IMR-90 (cell line): ENCODE measurements at regions not wholly inside any gene's neighbourhood (a gene's known extent, or its start where the extent isn't known, plus 50 kb on each side); places are given as distances from the start of the nearest gene placed in this dataset.

Source experiments
- ATAC-seq: fragments of 200-7000 bp; cut with Tn5 transposase; 2 replicates; pipeline ENCODE4 v1.9.1; 2020; ENCODE audit warnings: low read depth, mild to moderate bottlenecking, moderate library complexity
- BruUV-seq: library from RNA; stranded (reverse); fragments of 400-500 nt; replicated peaks from 2 replicates; lab custom pipeline; 2021; lab: Mats Ljungman, UMichigan
- CTCF ChIA-PET: fragments of 300-600 bp; formaldehyde crosslinking; extraction: SDS; loops from one replicate; lab custom pipeline; 2021; ENCODE audit warnings: antibody characterized with exemption; lab: Yijun Ruan, JAX
- POLR2A ChIA-PET: fragments of 300-600 bp; sonication (Branson Sonifier 250); formaldehyde crosslinking; loops from one replicate; lab custom pipeline; 2022; ENCODE audit warnings: antibody characterized with exemption; ENCODE audit not compliant: unreplicated experiment; lab: Charles Lee
- DNase-seq: peaks from one replicate; pipeline ENCODE4 v3.0.0; 2013
- H2AFZ ChIP-seq: replicated peaks from 2 replicates; pipeline ENCODE3; 2013; ENCODE audit warnings: low read length, mild to moderate bottlenecking; ENCODE audit not compliant: poor library complexity
- H2AK5ac ChIP-seq: 2 replicates; pipeline ENCODE4 v1.6.1; 2013; ENCODE audit warnings: low read depth, low read length, inconsistent platforms
- H2AK9ac ChIP-seq: replicated peaks from 2 replicates; pipeline ENCODE3; 2013; ENCODE audit warnings: mild to moderate bottlenecking, low read depth, low read length, moderate library complexity; ENCODE audit not compliant: poor library complexity
- H2BK120ac ChIP-seq: 2 replicates; pipeline ENCODE4 v1.6.1; 2013; ENCODE audit warnings: low read depth, low read length, inconsistent platforms
- H2BK15ac ChIP-seq: 3 replicates; pipeline ENCODE4 v1.6.1; 2013; ENCODE audit warnings: low read depth, low read length, inconsistent platforms
- H2BK20ac ChIP-seq: 2 replicates; pipeline ENCODE4 v1.6.1; 2013; ENCODE audit warnings: low read depth, mild to moderate bottlenecking, inconsistent platforms, low read length, moderate library complexity
- H2BK5ac ChIP-seq: 2 replicates; pipeline ENCODE4 v1.6.1; 2013; ENCODE audit warnings: mild to moderate bottlenecking, low read depth, low read length, inconsistent platforms; ENCODE audit not compliant: poor library complexity, severe bottlenecking
- H3K14ac ChIP-seq: replicated peaks from 2 replicates; pipeline ENCODE4 v1.6.1; 2013; ENCODE audit warnings: low read depth, low read length, inconsistent platforms
- H3K18ac ChIP-seq: 2 replicates; pipeline ENCODE4 v1.6.1; 2013; ENCODE audit warnings: low read depth, low read length, control low read depth
- H3K23ac ChIP-seq: 2 replicates; pipeline ENCODE4 v1.6.1; 2013; ENCODE audit warnings: low read depth, low read length, inconsistent platforms
- H3K27ac ChIP-seq: 2 replicates; pipeline ENCODE4 v1.5.1; 2013; ENCODE audit warnings: mild to moderate bottlenecking, control low read depth, low read length; ENCODE audit not compliant: insufficient read depth
- H3K27me3 ChIP-seq: 2 replicates; pipeline ENCODE4 v1.6.1; 2013; ENCODE audit warnings: low read length; ENCODE audit not compliant: control insufficient read depth, insufficient read depth
- H3K36me3 ChIP-seq: 2 replicates; pipeline ENCODE4 v1.6.1; 2013; ENCODE audit warnings: low read length, mixed read lengths; ENCODE audit not compliant: control insufficient read depth, insufficient read depth
- H3K4ac ChIP-seq: 2 replicates; pipeline ENCODE4 v1.6.1; 2013; ENCODE audit warnings: low read depth, low read length, inconsistent platforms
- H3K4me1 ChIP-seq: 2 replicates; pipeline ENCODE4 v1.6.1; 2013; ENCODE audit warnings: low read length, mixed read lengths; ENCODE audit not compliant: control insufficient read depth, insufficient read depth
- H3K4me2 ChIP-seq: 2 replicates; pipeline ENCODE4 v1.6.1; 2013; ENCODE audit warnings: low read depth, mild to moderate bottlenecking, control low read depth, low read length, moderate library complexity
- H3K4me3 ChIP-seq: 2 replicates; pipeline ENCODE4 v1.5.1; 2013; ENCODE audit warnings: low read depth, mild to moderate bottlenecking, control low read depth, low read length, moderate library complexity; ENCODE audit not compliant: insufficient read depth
- H3K56ac ChIP-seq: 2 replicates; pipeline ENCODE4 v1.6.1; 2013; ENCODE audit warnings: low read length, inconsistent platforms; ENCODE audit not compliant: insufficient read depth; ENCODE audit errors: extremely low read depth
- H3K79me1 ChIP-seq, 2 experiments: 2 replicates each; pipeline ENCODE4 v1.6.1; 2013; ENCODE audit warnings: low read length in 2 of 2, inconsistent platforms in 1 of 2, low read depth in 1 of 2
- H3K9ac ChIP-seq: 2 replicates; pipeline ENCODE4 v1.6.1; 2013; ENCODE audit warnings: low read depth, low read length, control low read depth
- H3K9me1 ChIP-seq: 2 replicates; pipeline ENCODE4 v1.6.1; 2013; ENCODE audit warnings: low read length, inconsistent platforms; ENCODE audit not compliant: insufficient read depth
- H3K9me3 ChIP-seq: 2 replicates; pipeline ENCODE4 v1.6.1; 2013; ENCODE audit warnings: low read length; ENCODE audit not compliant: control insufficient read depth, insufficient read depth
- H4K20me1 ChIP-seq: 2 replicates; pipeline ENCODE4 v1.6.1; 2013; ENCODE audit warnings: low read length, inconsistent platforms; ENCODE audit not compliant: insufficient read depth
- H4K5ac ChIP-seq: 2 replicates; pipeline ENCODE4 v1.6.1; 2013; ENCODE audit warnings: mild to moderate bottlenecking, low read depth, low read length, control low read depth
- H4K8ac ChIP-seq, 2 experiments: 2 replicates each; pipeline ENCODE4 v1.6.1; 2013; ENCODE audit warnings: low read depth in 2 of 2, low read length in 2 of 2, control low read depth in 1 of 2, inconsistent platforms in 1 of 2
- H4K91ac ChIP-seq: 2 replicates; pipeline ENCODE4 v1.6.1; 2013; ENCODE audit warnings: low read depth, low read length, inconsistent platforms; ENCODE audit not compliant: insufficient read depth
- RCOR1 ChIP-seq: IDR thresholded peaks from 2 replicates; pipeline ENCODE4 v1.6.1; 2012; ENCODE audit warnings: mild to moderate bottlenecking, low read length, improper control_type of control experiment; ENCODE audit not compliant: insufficient replicate concordance
- WGBS, 2 experiments: methylation state at CpG; one replicate each; pipeline versions ENCODE4 v1.1.5 to v1.1.7; 2013; ENCODE audit warnings: missing lambda C conversion rate in 2 of 2; ENCODE audit not compliant: insufficient read length in 1 of 2; ENCODE audit errors: extremely low coverage in 2 of 2; 5-methylcytosine and 5-hydroxymethylcytosine counted together
- dilution Hi-C: fragments of 300-500 bp; cut with HindIII; formaldehyde crosslinking; loops from one replicate; pipeline ENCODE4 v1.14.3; 2018; ENCODE audit warnings: low sequenced_read_pairs; ENCODE audit not compliant: unreplicated experiment
- in situ Hi-C: fragments of 300-500 bp; cut with MboI; formaldehyde crosslinking; loops from 3 replicates; pipeline ENCODE4 v1.14.3; 2019; ENCODE audit warnings: low sequenced_read_pairs, inconsistent platforms, mixed read lengths
- intact Hi-C: fragments of 100-400 bp; cut with micrococcal nuclease; formaldehyde crosslinking; loops from 2 replicates; pipeline ENCODE4 v1.10.0; 2022

GRCh38 chr22:22748756-22749155, 104.3 kb downstream of the GGTLC2 start:
- dilution Hi-C loops (no loop called here), intact Hi-C loops (loop anchor here (5.0 to 10.0 kb wide), 3 partner anchors 36 to 286 kb away; no protein-coding TSS in a partner anchor), in situ Hi-C loops (no loop called here)
- Histone ChIP-seq H3K36me3 (no peaks in the 10 kb centered on the region), H2AK9ac (no peak overlapping the region), H3K14ac (no peak overlapping the region), H4K20me1 (no peaks in the 10 kb centered on the region), H3K9me1 (no peaks in the 10 kb centered on the region; the same call in 1 of the 2 replicates), H3K56ac (no peak overlapping the region), H4K91ac (no peak overlapping the region), H2BK5ac (no peak overlapping the region), H3K18ac (no peak overlapping the region), H3K4me2 (no peak overlapping the region), H3K4ac (no peak overlapping the region), H3K79me1 (no peaks in the 10 kb centered on the region), H3K23ac (no peak overlapping the region), H3K9me3 (no peaks in the 10 kb centered on the region), H3K4me1 (no peaks in the 10 kb centered on the region), H2BK15ac (no peak overlapping the region), H3K4me3 (no peak overlapping the region), H3K9ac (no peak overlapping the region), H2BK120ac (no peak overlapping the region), H3K27ac (no peak overlapping the region), H2AK5ac (no peak overlapping the region), H4K8ac (no peak overlapping the region), H2BK20ac (no peak overlapping the region), H2AFZ (no peak overlapping the region), H3K27me3 (peaks cover 7% of the 10 kb centered on the region; the same call in 1 of the 2 replicates), H4K5ac (no peak overlapping the region)
- TF ChIP-seq RCOR1, result no peak
- DNase-seq (no peak), ATAC-seq (no peak)
- POLR2A ChIA-PET, result no interaction called here
- no CpG with 5 or more reads among the region's 1 CpG for WGBS, 2 experiments
- no TSS peak for BruUV-seq
- CTCF ChIA-PET, result no interaction called here
